Colonic mucosa (tissue), 4 donors: ENCODE measurements at regions not wholly inside any gene's neighbourhood (a gene's known extent, or its start where the extent isn't known, plus 50 kb on each side); places are given as distances from the start of the nearest gene placed in this dataset.
"Not testable (repeated sequence)": the region's sequence is repeated elsewhere in the genome, so short reads cannot be mapped to it uniquely, and the experiment has no call there.

ENCODE experiments used
- DNase-seq: peaks from one replicate; pipeline ENCODE4 v3.0.0-alpha.2; 2020
- H3K27ac ChIP-seq: fragments of 200-600 bp; one replicate; pipeline ENCODE4 v1.8.0; 2021
- H3K27me3 ChIP-seq: fragments of 200-600 bp; one replicate; pipeline ENCODE4 v1.8.0; 2021
- H3K36me3 ChIP-seq: fragments of 200-600 bp; one replicate; pipeline ENCODE4 v1.8.0; 2021
- H3K4me1 ChIP-seq: fragments of 200-600 bp; one replicate; pipeline ENCODE4 v1.8.0; 2021; ENCODE audit warnings: mild to moderate bottlenecking
- H3K4me3 ChIP-seq: fragments of 200-600 bp; one replicate; pipeline ENCODE4 v1.8.0; 2021
- H3K9ac ChIP-seq, 2 donors: one replicate each; pipeline ENCODE4 v1.7.0; 2013; ENCODE audit warnings: control low read depth in 2 of 2, low read depth in 2 of 2, low read length in 2 of 2
- H3K9me3 ChIP-seq: fragments of 200-600 bp; one replicate; pipeline ENCODE4 v1.8.0; 2021
- CTCF ChIP-seq: fragments of 200-600 bp; IDR thresholded peaks from one replicate; pipeline ENCODE4 v1.8.0; 2022; ENCODE audit warnings: antibody characterized with exemption, mild to moderate bottlenecking
- intact Hi-C: fragments of 100-400 bp; cut with DNase I; formaldehyde crosslinking; loops from one replicate; pipeline ENCODE4 v1.14.1; 2022
- donor health status: healthy.
- donor health status: DM: no; HTN: no; CAD: no.
- donor health status: DM: no; HTN: no; CAD: no.

GRCh38 chr7:39793851-39794250 lies 156.2 kb upstream of the CDK13 start:
- H3K9me3 ChIP-seq, intact Hi-C loops, H3K9ac ChIP-seq, H3K4me1 ChIP-seq, H3K4me3 ChIP-seq, H3K27ac ChIP-seq, H3K36me3 ChIP-seq, H3K27me3 ChIP-seq, DNase-seq: not testable (repeated sequence)

GRCh38 chr7:39796947-39797346 lies 153.1 kb upstream of the CDK13 start:
- DNase-seq, H3K4me3 ChIP-seq, H3K4me1 ChIP-seq, H3K9ac ChIP-seq, intact Hi-C loops, H3K36me3 ChIP-seq, H3K27me3 ChIP-seq, H3K9me3 ChIP-seq, H3K27ac ChIP-seq: not testable (repeated sequence)

DNA sequence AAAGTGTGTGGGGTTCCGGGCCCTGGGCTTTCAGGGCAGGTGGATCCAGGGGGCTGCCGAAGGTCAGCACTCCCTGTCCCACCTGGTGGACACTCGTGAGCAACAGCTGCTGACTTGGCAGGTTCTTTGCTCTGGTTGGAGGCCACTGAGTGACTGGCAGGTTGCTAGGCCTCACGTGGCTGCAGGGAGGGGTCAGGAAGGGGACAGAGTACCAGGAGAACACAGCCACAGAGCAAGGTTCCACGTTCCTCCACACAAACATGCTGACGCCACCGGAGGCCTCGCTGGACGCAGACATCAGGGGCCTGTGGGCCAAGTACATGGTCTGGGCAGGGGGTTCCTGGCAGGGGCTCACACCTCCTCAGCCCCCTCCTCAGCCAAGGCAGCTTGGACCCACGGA lies 152.0 kb upstream of the CDK13 start:
- DNase-seq, H3K27ac ChIP-seq, intact Hi-C loops: not testable (repeated sequence)

GRCh38 chr7:39808796-39809481 lies 141.1 kb upstream of the CDK13 start:
- Histone ChIP-seq H3K4me1 (no peaks in the 10 kb centered on the region), H3K4me3 (no peak overlapping the region), H3K27ac (no peak overlapping the region), H3K27me3 (no peaks in the 10 kb centered on the region), H3K9ac (no peak overlapping the region), H3K36me3 (no peaks in the 10 kb centered on the region), H3K9me3 (no peaks in the 10 kb centered on the region)
- TF ChIP-seq CTCF, result no peak
- no peak for DNase-seq
- intact Hi-C loops, result no loop called here

More for the DNA sequence above, 152.0 kb upstream of the CDK13 start:
- not testable (repeated sequence) for H3K4me3 ChIP-seq, H3K9ac ChIP-seq, H3K4me1 ChIP-seq, H3K9me3 ChIP-seq, H3K27me3 ChIP-seq, H3K36me3 ChIP-seq

DNA sequence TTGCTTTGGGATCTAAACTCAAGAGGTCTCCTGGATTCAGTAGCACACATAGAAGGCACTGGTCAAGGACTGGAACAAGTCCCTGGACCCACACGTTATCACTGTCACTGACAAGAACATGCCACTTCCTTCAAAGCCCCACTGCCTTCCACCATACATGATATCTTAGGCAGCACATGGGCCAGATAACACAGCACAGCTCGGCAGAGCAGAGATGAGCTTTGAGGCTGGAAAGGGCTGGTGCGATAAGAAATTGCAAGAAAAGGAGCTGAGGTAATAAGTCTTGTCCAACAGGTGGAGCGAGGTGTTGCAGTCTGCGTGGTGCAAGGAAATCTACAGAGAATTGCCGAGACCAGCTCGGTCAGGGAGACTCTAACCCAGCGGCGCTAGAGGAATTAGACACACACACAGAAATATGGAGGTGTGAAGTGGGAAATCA lies 139.8 kb upstream of the CDK13 start:
- TF ChIP-seq CTCF, result no peak
- Histone ChIP-seq H3K27me3 (no peaks in the 10 kb centered on the region), H3K27ac (no peak overlapping the region), H3K9me3 (no peaks in the 10 kb centered on the region), H3K9ac (no peak overlapping the region), H3K4me3 (no peak overlapping the region), H3K4me1 (no peaks in the 10 kb centered on the region), H3K36me3 (no peaks in the 10 kb centered on the region)
- intact Hi-C loops, result no loop called here
- DNase-seq, result no peak

DNA sequence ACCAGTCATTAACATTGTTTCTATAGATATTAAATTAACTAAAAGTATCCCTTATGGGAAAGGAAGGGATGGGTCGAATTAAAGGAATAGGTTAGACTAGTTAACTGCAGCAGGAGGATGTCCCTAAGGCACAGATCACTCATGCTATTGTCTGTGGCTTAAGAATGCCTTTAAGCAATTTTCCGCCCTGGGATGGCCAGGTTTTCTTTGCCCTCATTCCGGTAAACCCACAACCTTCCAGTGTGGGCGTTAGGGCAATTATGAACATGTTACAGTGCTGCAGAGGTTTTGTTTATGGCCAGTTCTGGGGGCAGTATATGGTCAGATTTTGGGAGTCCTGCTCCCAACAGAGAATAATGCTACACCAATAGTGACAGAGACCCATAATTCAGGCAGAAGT lies 139.3 kb upstream of the CDK13 start:
- Histone ChIP-seq H3K9me3 (no peaks in the 10 kb centered on the region), H3K4me1 (no peaks in the 10 kb centered on the region), H3K4me3 (no peak overlapping the region), H3K36me3 (no peaks in the 10 kb centered on the region), H3K9ac (no peak overlapping the region), H3K27ac (no peak overlapping the region), H3K27me3 (no peaks in the 10 kb centered on the region)
- no peak for DNase-seq
- intact Hi-C loops, result no loop called here
- TF ChIP-seq CTCF, result no peak

- DNase-seq, result no peak
- H3K4me3 ChIP-seq, result no peak overlapping the region
These were observed 138.9 kb upstream of the CDK13 start for GRCh38 chr7:39811161-39811614.

More at GRCh38 chr7:39811161-39811614, 138.9 kb upstream of the CDK13 start:
- Histone ChIP-seq H3K36me3 (no peaks in the 10 kb centered on the region), H3K9ac (no peak overlapping the region), H3K4me1 (no peaks in the 10 kb centered on the region), H3K27ac (no peak overlapping the region), H3K9me3 (no peaks in the 10 kb centered on the region), H3K27me3 (no peaks in the 10 kb centered on the region)
- no peak for TF ChIP-seq CTCF
- intact Hi-C loops, result no loop called here
